ENCODE measurements at regions not wholly inside any gene's neighbourhood (a gene's known extent, or its start where the extent isn't known, plus 50 kb on each side); places are given as distances from the start of the nearest gene placed in this dataset.

GRCh38 chr5:155088811-155089210 lies 75.3 kb downstream of the KIF4B start:
- TF ChIP-seq POLR2A (IDR thresholded peaks at IDR 0.05) (no peak), CTCF (IDR thresholded peaks at IDR 0.05) (no peak)
